ENCODE measurements at regions not wholly inside any gene's neighbourhood (a gene's known extent, or its start where the extent isn't known, plus 50 kb on each side); places are given as distances from the start of the nearest gene placed in this dataset.

GRCh38 chr5:124133406-124133805, 613.0 kb downstream of the ZNF608 start:
- Histone ChIP-seq H3K27me3 (ENCODE audit: control insufficient read depth in 1 of 2, insufficient read depth in 2 of 2, low read length in 2 of 2) (no peaks in the 10 kb centered on the region), H4K20me1 (ENCODE audit: insufficient read depth, low read length) (no peaks in the 10 kb centered on the region), H3K9ac (ENCODE audit: insufficient read depth, low read depth, low read length) (no peak overlapping the region), H3K4me3 (replicated peaks in 1 of 3; ENCODE audit: insufficient read depth in 1 of 3, low read depth in 2 of 3, low read length in 3 of 3) (no peak overlapping the region), H3K9me3 (ENCODE audit: low read length) (no peaks in the 10 kb centered on the region), H3K36me3 (replicated peaks in 1 of 2; ENCODE audit: control insufficient read depth in 1 of 2, insufficient read depth in 2 of 2, low read length in 2 of 2) (no peaks in the 10 kb centered on the region), H3K79me2 (ENCODE audit: insufficient read depth, low read length) (no peaks in the 10 kb centered on the region), H3K27ac (ENCODE audit: extremely low read length, insufficient read depth, low read length) (no peak overlapping the region), H2AFZ (ENCODE audit: low read length) (no peak overlapping the region), H3K4me2 (ENCODE audit: low read depth, low read length) (no peak overlapping the region), H3K4me1 (ENCODE audit: insufficient read depth, low read length) (no peaks in the 10 kb centered on the region)
- TF ChIP-seq ZNF180 (CRISPR knock-in tag; IDR thresholded peaks at IDR 0.05; ENCODE audit: borderline replicate concordance, low read depth) (no peak), ZBTB49 (CRISPR knock-in tag; IDR thresholded peaks at IDR 0.05; ENCODE audit: borderline replicate concordance) (no peak)
- CTCF ChIA-PET (ENCODE audit: low intra/inter-chr PET ratio, low total read pairs), result no interaction called here
- DNase-seq (ENCODE audit: low spot score), result no peak
- no peak for FAIRE-seq
- POLR2A ChIA-PET, result no interaction called here
- ATAC-seq, result no peak
- 0% methylated on average over 1 of the region's 1 CpG for whole genome bisulfite sequencing (ENCODE audit: low lambda C conversion rate)
- intact Hi-C loops (cut with micrococcal nuclease; ENCODE audit: unreplicated experiment), result no loop called here
- in situ Hi-C loops (cut with HindIII; ENCODE audit: extremely low pct_ligation_motif_present, low pct_unique_long_range_greater_than_20kb), result no loop called here
- BruUV-seq (replicated peaks), result no TSS peak

- POLR2A ChIA-PET, result no interaction called here
- Histone ChIP-seq H3K36me3 (replicated peaks in 1 of 2; ENCODE audit: control insufficient read depth in 1 of 2, insufficient read depth in 2 of 2, low read length in 2 of 2) (no peaks in the 10 kb centered on the region), H3K79me2 (ENCODE audit: insufficient read depth, low read length) (no peaks in the 10 kb centered on the region), H2AFZ (ENCODE audit: low read length) (no peak overlapping the region), H3K4me2 (ENCODE audit: low read depth, low read length) (no peak overlapping the region), H3K4me1 (ENCODE audit: insufficient read depth, low read length) (no peaks in the 10 kb centered on the region), H3K9ac (ENCODE audit: insufficient read depth, low read depth, low read length) (no peak overlapping the region), H4K20me1 (ENCODE audit: insufficient read depth, low read length) (no peaks in the 10 kb centered on the region), H3K27ac (ENCODE audit: extremely low read length, insufficient read depth, low read length) (no peak overlapping the region), H3K27me3 (ENCODE audit: control insufficient read depth in 1 of 2, insufficient read depth in 2 of 2, low read length in 2 of 2) (no peaks in the 10 kb centered on the region), H3K9me3 (ENCODE audit: low read length) (no peaks in the 10 kb centered on the region), H3K4me3 (replicated peaks in 1 of 3; ENCODE audit: insufficient read depth in 1 of 3, low read depth in 2 of 3, low read length in 3 of 3) (no peak overlapping the region)
- no peak for TF ChIP-seq ATF7 (IDR thresholded peaks at IDR 0.05)
- TF ChIP-seq ATF7 (CRISPR knock-in tag; IDR thresholded peaks at IDR 0.05), result no peak
- TF ChIP-seq ZNF598 (CRISPR knock-in tag; IDR thresholded peaks at IDR 0.05; ENCODE audit: borderline replicate concordance), result no peak
- no peak for TF ChIP-seq HNF4A (CRISPR knock-in tag; IDR thresholded peaks at IDR 0.05)
- no peak for TF ChIP-seq TMF1 (CRISPR knock-in tag; IDR thresholded peaks at IDR 0.05; ENCODE audit: low read depth)
- TF ChIP-seq PREB (CRISPR knock-in tag; IDR thresholded peaks at IDR 0.05), result no peak
- no peak for TF ChIP-seq RFX5 (IDR thresholded peaks at IDR 0.05; ENCODE audit: low read depth, low read length)
- no peak for TF ChIP-seq GMEB2 (CRISPR knock-in tag; IDR thresholded peaks at IDR 0.05; ENCODE audit: low read depth)
- TF ChIP-seq THAP7 (CRISPR knock-in tag; IDR thresholded peaks at IDR 0.05), result no peak
- no peak for TF ChIP-seq NFATC3 (CRISPR knock-in tag; IDR thresholded peaks at IDR 0.05)
- TF ChIP-seq FOXK1 (CRISPR knock-in tag; IDR thresholded peaks at IDR 0.05; ENCODE audit: borderline replicate concordance, low read depth), result no peak
- no peak for DNase-seq (ENCODE audit: low spot score)
- FAIRE-seq, result no peak
- intact Hi-C loops (cut with micrococcal nuclease; ENCODE audit: unreplicated experiment) (no loop called here), in situ Hi-C loops (cut with HindIII; ENCODE audit: extremely low pct_ligation_motif_present, low pct_unique_long_range_greater_than_20kb) (no loop called here)
- no peak for ATAC-seq
- CTCF ChIA-PET (ENCODE audit: low intra/inter-chr PET ratio, low total read pairs), result no interaction called here
- no TSS peak for BruUV-seq (replicated peaks)
Measured at GRCh38 chr5:124132843-124133242, 613.6 kb downstream of the ZNF608 start.
